Duodenal mucosa (tissue), 2 donors: ENCODE measurements at regions not wholly inside any gene's neighbourhood (a gene's known extent, or its start where the extent isn't known, plus 50 kb on each side); places are given as distances from the start of the nearest gene placed in this dataset.
"Not testable (repeated sequence)": the region's sequence is repeated elsewhere in the genome, so short reads cannot be mapped to it uniquely, and the experiment has no call there.

Experiments
- H3K27ac ChIP-seq: one replicate; pipeline ENCODE4 v1.7.0; 2013; ENCODE audit warnings: low read depth, low read length
- H3K27me3 ChIP-seq, 2 donors: one replicate each; pipeline ENCODE4 v1.7.0; 2013; ENCODE audit warnings: low read length in 2 of 2, control low read depth in 1 of 2; ENCODE audit not compliant: insufficient read depth in 2 of 2, control insufficient read depth in 1 of 2
- H3K36me3 ChIP-seq, 2 donors: one replicate each; pipeline ENCODE4 v1.7.0; 2013; ENCODE audit warnings: low read length in 2 of 2, control low read depth in 1 of 2; ENCODE audit not compliant: insufficient read depth in 2 of 2, control insufficient read depth in 1 of 2
- H3K4me1 ChIP-seq, 2 donors: one replicate each; pipeline ENCODE4 v1.7.0; 2013; ENCODE audit warnings: low read length in 2 of 2, control low read depth in 1 of 2; ENCODE audit not compliant: insufficient read depth in 2 of 2, control insufficient read depth in 1 of 2
- H3K4me3 ChIP-seq, 2 donors: one replicate each; pipeline ENCODE4 v1.7.0; 2013; ENCODE audit warnings: low read length in 2 of 2, low read depth in 1 of 2
- H3K9ac ChIP-seq, 2 donors: one replicate each; pipeline ENCODE4 v1.7.0; 2013; ENCODE audit warnings: low read length in 2 of 2, low read depth in 1 of 2
- H3K9me3 ChIP-seq, 2 donors: one replicate each; pipeline ENCODE4 v1.7.0; 2013; ENCODE audit warnings: low read length in 2 of 2, control low read depth in 1 of 2; ENCODE audit not compliant: control insufficient read depth in 1 of 2

DNA sequence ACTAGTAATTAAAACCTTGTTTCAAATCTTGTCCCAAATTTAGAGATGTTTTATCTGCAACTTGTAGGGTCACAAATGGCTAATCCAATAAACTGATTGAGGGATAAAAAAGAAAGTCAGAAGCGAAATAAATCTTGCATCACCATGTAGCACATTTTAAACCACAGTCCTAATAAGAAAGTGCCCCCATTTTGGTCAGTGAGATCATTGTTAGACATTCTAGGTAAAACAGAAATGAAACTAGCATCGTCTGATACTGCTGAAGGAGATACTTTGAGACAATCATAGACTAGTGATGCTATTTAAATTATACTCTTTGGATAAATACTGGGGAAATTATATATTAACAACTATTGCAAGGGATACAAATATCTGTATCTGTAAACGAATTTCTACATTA is 247.9 kb downstream of the AMY1C start:
- H3K36me3 ChIP-seq, result no peaks in the 10 kb centered on the region
- peaks cover 3 to 4% of the 10 kb centered on the region in 2 donors for H3K9me3 ChIP-seq
- H3K4me3 ChIP-seq, result no peak overlapping the region
- H3K27ac ChIP-seq, result no peak overlapping the region
- H3K9ac ChIP-seq, result no peak overlapping the region
- H3K4me1 ChIP-seq, result no peaks in the 10 kb centered on the region
- H3K27me3 ChIP-seq, result no peaks in the 10 kb centered on the region

- Histone ChIP-seq H3K4me1 (no peaks in the 10 kb centered on the region), H3K27me3 (no peaks in the 10 kb centered on the region), H3K4me3 (no peak overlapping the region), H3K36me3 (no peaks in the 10 kb centered on the region), H3K9me3 (no peaks in the 10 kb centered on the region), H3K27ac (no peak overlapping the region), H3K9ac (no peak overlapping the region)
Observed at GRCh38 chr1:104018922-104019674, 269.4 kb downstream of the AMY1C start.

- no peak overlapping the region for H3K4me3 ChIP-seq
- no peaks in the 10 kb centered on the region for H3K4me1 ChIP-seq
- no peaks in the 10 kb centered on the region for H3K9me3 ChIP-seq
- no peak overlapping the region for H3K27ac ChIP-seq
- H3K9ac ChIP-seq, result no peak overlapping the region
- H3K27me3 ChIP-seq, result no peaks in the 10 kb centered on the region
- H3K36me3 ChIP-seq, result no peaks in the 10 kb centered on the region
Observed at GRCh38 chr1:104019675-104020049, 270.0 kb downstream of the AMY1C start.

- Histone ChIP-seq H3K27me3 (no peaks in the 10 kb centered on the region), H3K4me1 (no peaks in the 10 kb centered on the region), H3K36me3 (no peaks in the 10 kb centered on the region), H3K4me3 (no peak overlapping the region), H3K9ac (no peak overlapping the region), H3K27ac (no peak overlapping the region), H3K9me3 (no peaks in the 10 kb centered on the region)
Observed at GRCh38 chr1:104028416-104029035, 278.8 kb downstream of the AMY1C start.

GRCh38 chr1:104029456-104029970 is 279.8 kb downstream of the AMY1C start:
- Histone ChIP-seq H3K9me3 (no peaks in the 10 kb centered on the region), H3K4me3 (no peak overlapping the region), H3K27ac (no peak overlapping the region), H3K4me1 (no peaks in the 10 kb centered on the region), H3K36me3 (no peaks in the 10 kb centered on the region), H3K9ac (no peak overlapping the region), H3K27me3 (no peaks in the 10 kb centered on the region)

GRCh38 chr1:104056786-104057185 is 307.1 kb downstream of the AMY1C start:
- no peak overlapping the region for H3K9ac ChIP-seq
- H3K4me1 ChIP-seq, result no peaks in the 10 kb centered on the region
- peaks cover 0 to 4% of the 10 kb centered on the region in 2 donors for H3K9me3 ChIP-seq
- H3K36me3 ChIP-seq, result no peaks in the 10 kb centered on the region
- no peak overlapping the region for H3K27ac ChIP-seq
- H3K27me3 ChIP-seq, result no peaks in the 10 kb centered on the region
- no peak overlapping the region for H3K4me3 ChIP-seq

DNA sequence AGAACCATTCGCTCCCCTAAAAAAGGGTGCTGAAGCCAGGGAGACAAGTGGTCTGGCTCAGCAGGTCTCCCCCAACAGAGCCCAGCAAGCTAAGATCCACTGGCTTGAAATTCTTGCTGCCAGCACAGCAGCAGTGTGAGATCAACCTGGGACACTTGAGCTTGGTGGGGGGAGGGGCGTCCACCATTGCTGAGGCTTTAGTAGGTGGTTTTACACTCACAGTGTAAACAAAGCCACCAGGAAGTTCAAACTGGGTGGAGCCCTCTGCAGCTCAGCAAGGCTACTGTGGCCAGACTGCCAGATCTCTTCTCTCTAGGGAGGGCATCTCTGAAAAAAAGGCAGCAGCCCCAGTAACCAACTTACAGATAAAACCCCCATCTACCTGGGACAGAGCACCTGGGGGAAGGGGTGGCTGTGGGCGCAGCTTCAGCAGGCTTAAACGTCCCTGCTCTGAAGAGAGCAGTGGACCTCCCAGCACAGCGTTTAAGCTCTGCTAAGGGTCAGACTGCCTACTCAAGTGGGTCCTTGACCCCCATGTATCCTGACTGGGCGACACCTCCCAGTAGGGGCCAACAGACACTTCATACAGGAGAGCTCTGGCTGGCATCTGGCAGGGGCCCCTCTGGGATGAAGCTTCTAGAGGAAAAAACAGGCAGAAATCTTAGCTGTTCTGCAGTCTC is 307.7 kb downstream of the AMY1C start:
- H3K36me3 ChIP-seq, H3K9me3 ChIP-seq, H3K9ac ChIP-seq, H3K27ac ChIP-seq, H3K4me3 ChIP-seq, H3K4me1 ChIP-seq, H3K27me3 ChIP-seq: not testable (repeated sequence)

- not testable (repeated sequence) for H3K4me3 ChIP-seq, H3K9ac ChIP-seq, H3K36me3 ChIP-seq, H3K4me1 ChIP-seq, H3K27ac ChIP-seq, H3K9me3 ChIP-seq, H3K27me3 ChIP-seq
Observed at GRCh38 chr1:104061637-104062036, 311.9 kb downstream of the AMY1C start.

- Histone ChIP-seq H3K27me3 (no peaks in the 10 kb centered on the region), H3K4me1 (no peaks in the 10 kb centered on the region), H3K4me3 (no peak overlapping the region), H3K9ac (no peak overlapping the region), H3K36me3 (no peaks in the 10 kb centered on the region), H3K27ac (no peak overlapping the region), H3K9me3 (peaks cover 0 to 2% of the 10 kb centered on the region in 2 donors)
Observed at GRCh38 chr1:104064399-104064798, 314.7 kb downstream of the AMY1C start.

GRCh38 chr1:104072915-104073371 is 323.2 kb downstream of the AMY1C start:
- Histone ChIP-seq H3K9ac (no peak overlapping the region), H3K4me1 (no peaks in the 10 kb centered on the region), H3K4me3 (no peak overlapping the region), H3K36me3 (no peaks in the 10 kb centered on the region), H3K27ac (no peak overlapping the region), H3K9me3 (peaks cover 2 to 5% of the 10 kb centered on the region in 2 donors), H3K27me3 (no peaks in the 10 kb centered on the region)
